HG02588 (cell line): ENCODE measurements at regions not wholly inside any gene's neighbourhood (a gene's known extent, or its start where the extent isn't known, plus 50 kb on each side); places are given as distances from the start of the nearest gene placed in this dataset.
"Not testable (repeated sequence)": the region's sequence is repeated elsewhere in the genome, so short reads cannot be mapped to it uniquely, and the experiment has no call there.

Source experiments
- ATAC-seq: cut with Tn5 transposase; IDR thresholded peaks from one replicate; pipeline ENCODE4 v1.9.1; 2021; ENCODE audit warnings: mild to moderate bottlenecking, moderate library complexity; ENCODE audit not compliant: unreplicated experiment

GRCh38 chr3:153957421-153957820, 163.8 kb upstream of the ARHGEF26 start:
- ATAC-seq, result no peak

- no peak for ATAC-seq
Observed at GRCh38 chr3:153958635-153959595, 162.3 kb upstream of the ARHGEF26 start.

- no peak for ATAC-seq
Observed at GRCh38 chr3:153960458-153961074, 160.6 kb upstream of the ARHGEF26 start.

- no peak for ATAC-seq
Observed at GRCh38 chr3:153961494-153961893, 159.7 kb upstream of the ARHGEF26 start.

- no peak for ATAC-seq
Observed at GRCh38 chr3:153963012-153963411, 158.2 kb upstream of the ARHGEF26 start.

- ATAC-seq, result no peak
Observed at GRCh38 chr3:153967260-153967659, 153.9 kb upstream of the ARHGEF26 start.

GRCh38 chr3:153970047-153970446, 151.1 kb upstream of the ARHGEF26 start:
- peak; percentile 40 for ATAC-seq

- ATAC-seq, result no peak
Observed at GRCh38 chr3:153970741-153971347, 150.3 kb upstream of the ARHGEF26 start.

GRCh38 chr3:153972862-153973261, 148.3 kb upstream of the ARHGEF26 start:
- peak; percentile 73 for ATAC-seq

- ATAC-seq, result peak; percentile 45
Observed at GRCh38 chr3:153973722-153974265, 147.4 kb upstream of the ARHGEF26 start.

- no peak for ATAC-seq
Observed at GRCh38 chr3:153974614-153975013, 146.6 kb upstream of the ARHGEF26 start.

- no peak for ATAC-seq
Observed at GRCh38 chr3:153976891-153977554, 144.2 kb upstream of the ARHGEF26 start.

- no peak for ATAC-seq
Observed at GRCh38 chr3:153978006-153978405, 143.2 kb upstream of the ARHGEF26 start.

GRCh38 chr3:153979418-153980251, 141.6 kb upstream of the ARHGEF26 start:
- no peak for ATAC-seq

GRCh38 chr3:153980252-153980590, 141.0 kb upstream of the ARHGEF26 start:
- ATAC-seq, result no peak

- not testable (repeated sequence) for ATAC-seq
Observed at GRCh38 chr3:153997364-153997763, 123.8 kb upstream of the ARHGEF26 start.

GRCh38 chr3:154003649-154004048, 117.5 kb upstream of the ARHGEF26 start:
- no peak for ATAC-seq

- ATAC-seq, result no peak
Observed at GRCh38 chr3:154011036-154011435, 110.2 kb upstream of the ARHGEF26 start.

GRCh38 chr3:154013736-154014135, 107.5 kb upstream of the ARHGEF26 start:
- ATAC-seq, result no peak

GRCh38 chr3:154015307-154015706, 105.9 kb upstream of the ARHGEF26 start:
- ATAC-seq, result no peak
